GM18520 (cell line): ENCODE measurements at regions not wholly inside any gene's neighbourhood (a gene's known extent, or its start where the extent isn't known, plus 50 kb on each side); places are given as distances from the start of the nearest gene placed in this dataset.

Experiments
- ATAC-seq: cut with Tn5 transposase; IDR thresholded peaks from one replicate; pipeline ENCODE4 v1.9.1; 2021; ENCODE audit not compliant: unreplicated experiment

DNA sequence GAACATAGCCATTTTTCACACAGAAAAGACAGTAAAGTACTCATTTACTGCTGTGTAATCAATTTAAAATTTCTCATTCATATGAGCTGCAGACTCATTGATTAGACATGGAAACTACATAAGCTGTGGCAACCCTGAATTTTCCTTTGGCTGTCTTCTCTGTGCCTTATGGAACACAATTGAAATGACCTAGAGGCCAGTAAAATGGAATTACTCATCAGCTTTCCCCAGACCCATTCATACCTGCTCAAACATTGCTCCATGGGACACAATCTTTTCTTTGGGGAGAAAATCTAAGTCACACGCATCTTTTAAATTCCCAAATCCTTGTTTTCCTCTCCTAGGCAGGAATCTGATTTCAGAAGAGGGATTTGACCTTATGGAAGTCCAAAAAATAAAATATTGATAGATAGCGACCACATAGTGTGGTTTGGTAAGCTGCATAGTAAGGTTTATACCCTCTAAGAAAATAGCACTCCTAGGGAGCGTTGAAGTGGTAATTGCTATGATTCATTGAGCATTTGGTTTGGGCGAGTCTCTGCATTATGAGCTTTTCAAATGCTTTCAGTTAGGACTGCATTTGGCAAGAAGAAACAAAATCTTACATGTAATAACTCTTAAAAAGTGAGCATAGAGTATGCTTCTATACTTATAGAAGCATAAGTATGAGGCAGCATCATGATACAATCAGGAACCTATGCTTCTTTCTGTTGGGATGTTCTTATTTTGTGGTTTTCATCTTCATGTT, 243.4 kb upstream of the GADL1 start:
- no peak for ATAC-seq

DNA sequence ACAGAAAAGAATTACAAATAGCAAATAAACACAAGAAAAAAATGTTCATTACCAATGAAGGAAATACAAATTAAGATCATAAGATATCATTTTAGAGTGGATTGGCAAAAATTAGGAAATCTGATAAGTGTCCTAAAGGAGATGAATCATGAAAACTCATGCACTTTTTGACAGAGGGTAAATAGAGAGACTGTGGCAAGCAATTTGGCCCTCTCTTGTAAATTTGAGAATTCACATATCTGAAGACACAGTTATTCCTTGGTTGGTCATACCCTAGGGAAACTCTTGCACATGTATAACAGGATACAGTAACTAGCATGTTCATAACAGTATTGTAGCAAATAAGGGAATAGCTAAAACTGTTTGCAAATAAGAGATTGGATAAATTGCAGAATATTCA, 246.0 kb upstream of the GADL1 start:
- no peak for ATAC-seq

DNA sequence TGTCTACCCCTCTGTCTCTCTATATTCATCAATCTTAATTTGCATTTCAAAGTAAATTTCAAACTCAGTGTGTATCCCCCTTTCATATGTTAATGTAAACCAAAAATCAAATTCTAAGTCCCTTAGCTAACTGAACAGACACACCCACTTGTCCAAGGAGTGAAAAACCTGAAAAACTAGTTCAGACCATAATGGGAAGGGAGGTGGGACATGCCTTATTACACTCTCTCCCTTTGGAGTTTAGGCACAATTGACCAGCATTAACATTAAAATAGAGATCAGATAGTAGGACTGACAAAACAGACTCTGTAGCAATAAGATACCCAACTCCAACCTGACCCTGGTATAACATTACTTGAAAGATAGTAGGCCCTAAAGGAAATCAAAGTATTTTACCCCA, 247.7 kb upstream of the GADL1 start:
- no peak for ATAC-seq

DNA sequence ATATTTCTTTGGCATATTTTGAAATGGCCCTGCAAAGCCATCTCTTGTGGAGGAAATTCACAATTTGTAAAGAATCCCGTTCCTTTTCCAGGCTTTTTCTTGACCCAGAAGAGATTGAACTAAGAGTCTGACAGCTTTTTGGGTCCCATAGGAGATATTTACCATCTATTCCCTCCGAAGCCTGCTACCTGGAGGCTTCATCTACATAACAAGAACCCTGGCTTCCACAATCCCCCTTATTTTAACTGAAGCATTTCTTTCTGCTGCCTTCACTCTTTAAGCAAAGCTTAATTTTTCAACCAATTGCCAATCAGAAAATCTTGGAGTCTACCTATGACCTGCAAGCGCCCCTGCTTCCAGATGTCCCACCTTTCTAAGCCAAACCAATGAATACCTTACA, 248.1 kb upstream of the GADL1 start:
- no peak for ATAC-seq

DNA sequence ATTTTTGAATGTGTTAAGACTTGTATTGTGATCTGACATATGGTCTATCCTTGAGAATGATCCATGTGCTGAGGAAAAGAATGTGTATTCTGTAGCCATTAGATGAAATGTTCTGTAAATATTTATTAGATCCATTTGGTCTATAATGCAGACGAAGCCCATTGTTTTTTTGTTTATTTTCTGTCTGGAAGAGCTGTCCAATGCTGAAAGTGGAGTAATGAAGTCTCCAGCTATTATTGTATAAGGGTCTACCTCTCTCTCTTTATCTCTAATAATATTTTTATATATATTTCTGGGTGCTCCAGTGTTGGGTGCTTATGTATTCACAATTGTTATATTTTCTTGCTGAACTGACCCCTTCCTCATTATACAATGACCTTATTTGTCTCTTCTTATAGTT, 250.6 kb upstream of the GADL1 start:
- no peak for ATAC-seq

DNA sequence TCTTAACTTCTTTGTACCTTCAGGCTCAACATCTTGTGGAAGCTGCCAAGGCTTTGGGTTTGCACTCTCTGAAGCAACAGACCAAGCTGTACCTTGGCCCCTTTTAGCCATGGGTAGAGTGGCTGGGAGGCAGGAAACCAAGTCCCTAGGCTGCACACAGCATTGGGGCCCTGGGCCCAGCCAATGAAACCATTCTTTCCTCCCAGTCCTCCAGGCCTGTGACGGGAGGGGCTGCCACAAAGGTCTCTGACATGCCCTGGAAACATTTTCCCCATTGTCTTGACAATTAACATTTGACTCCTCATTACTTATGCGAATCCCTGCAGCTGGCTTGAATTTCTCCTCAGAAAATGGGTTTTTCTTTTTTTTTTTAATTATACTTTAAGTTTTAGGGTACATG, 253.1 kb upstream of the GADL1 start:
- ATAC-seq, result no peak

DNA sequence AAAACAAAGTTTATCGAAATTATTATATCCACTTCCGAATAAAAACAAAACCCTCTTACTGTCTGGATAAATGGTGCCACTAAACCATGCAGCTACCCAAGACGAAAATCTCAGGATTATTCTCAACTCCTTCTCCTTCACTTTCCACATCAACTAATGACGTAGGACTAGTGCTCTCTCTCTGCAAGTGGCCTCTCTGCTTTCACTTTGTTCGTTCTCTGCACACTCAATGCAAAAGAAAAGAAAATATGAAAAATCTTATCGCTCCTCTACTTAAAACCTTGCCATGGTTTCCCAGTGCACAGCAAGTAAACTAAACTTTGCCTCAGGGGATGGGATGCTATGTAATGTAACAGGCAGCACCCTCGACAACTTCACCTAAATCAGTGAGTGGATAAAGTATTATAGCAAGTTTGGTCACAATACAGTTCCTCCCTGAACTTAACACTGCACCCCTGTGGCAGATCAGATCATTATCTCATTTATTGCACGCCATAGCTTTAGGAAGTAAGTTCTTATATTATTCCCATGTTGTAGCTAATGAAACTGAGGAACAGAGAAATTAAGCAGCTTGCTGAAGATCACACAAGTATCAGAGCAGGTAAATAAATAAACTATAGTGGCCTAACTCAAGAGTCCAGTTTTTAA, 262.7 kb upstream of the GADL1 start:
- no peak for ATAC-seq

DNA sequence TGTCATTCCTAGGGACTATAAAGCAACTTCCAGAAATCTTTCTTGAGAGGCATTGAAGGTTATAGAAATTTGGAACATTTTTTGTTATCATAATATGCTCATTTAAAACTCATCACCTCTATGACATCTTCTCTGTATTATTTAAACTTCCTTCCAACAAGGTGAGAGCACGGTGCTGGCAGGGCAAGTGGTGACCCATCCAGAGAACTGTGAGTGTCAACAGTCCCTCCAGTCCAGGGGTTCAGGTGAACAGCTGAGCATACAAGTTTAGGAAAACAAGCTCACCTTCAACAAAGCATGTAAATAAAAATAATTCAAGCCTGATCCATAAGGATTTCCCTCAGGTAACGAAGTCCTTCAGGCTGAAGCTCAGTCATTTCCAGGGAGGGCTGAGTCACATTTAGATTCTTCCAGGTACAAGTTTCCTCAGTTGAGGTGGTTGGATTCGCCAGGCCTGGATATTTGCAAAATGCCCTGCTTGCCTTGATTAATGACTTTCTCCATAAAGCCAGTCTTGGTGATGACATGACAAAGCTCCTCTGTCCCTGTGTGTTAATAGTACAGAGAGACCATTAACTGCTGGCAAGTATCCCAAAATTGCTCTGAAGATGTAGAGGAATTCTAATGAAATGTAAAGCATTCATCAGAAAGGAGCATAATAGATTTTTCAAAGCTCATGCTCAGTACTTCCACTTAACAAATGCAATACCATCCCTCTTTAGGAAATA, 263.6 kb upstream of the GADL1 start:
- ATAC-seq, result no peak

DNA sequence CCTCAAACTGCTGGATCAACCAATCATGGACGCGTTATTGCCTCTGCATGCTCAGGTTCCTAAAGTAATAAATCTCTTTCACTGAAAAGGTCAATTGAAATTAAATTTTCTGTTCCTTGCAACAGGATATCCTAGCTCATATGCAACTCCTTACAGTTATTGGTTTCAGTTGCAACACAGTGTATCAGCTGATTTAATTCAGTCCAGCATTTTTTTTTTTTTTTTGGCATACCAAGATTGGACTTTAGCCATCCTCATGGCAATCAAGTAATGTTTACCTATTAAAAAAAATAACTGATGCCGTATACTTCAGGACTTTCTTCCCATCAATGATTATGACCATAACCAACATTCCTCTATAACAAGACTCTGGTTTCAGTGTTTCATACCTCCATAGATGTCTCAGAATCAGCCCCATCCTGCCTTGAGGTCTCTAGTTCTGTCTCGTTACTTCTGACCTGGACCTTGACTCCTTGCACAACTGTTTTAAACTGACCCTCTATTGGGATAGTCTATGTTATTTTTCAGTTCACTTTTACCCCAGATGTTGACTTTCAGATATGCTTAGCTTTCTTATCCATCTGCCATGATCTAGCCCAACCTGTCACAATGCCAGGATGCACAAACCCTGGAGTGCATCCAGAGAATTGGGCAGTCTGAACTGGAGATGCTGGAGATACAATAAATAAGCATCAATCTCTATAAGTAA, 265.0 kb upstream of the GADL1 start:
- ATAC-seq, result no peak

DNA sequence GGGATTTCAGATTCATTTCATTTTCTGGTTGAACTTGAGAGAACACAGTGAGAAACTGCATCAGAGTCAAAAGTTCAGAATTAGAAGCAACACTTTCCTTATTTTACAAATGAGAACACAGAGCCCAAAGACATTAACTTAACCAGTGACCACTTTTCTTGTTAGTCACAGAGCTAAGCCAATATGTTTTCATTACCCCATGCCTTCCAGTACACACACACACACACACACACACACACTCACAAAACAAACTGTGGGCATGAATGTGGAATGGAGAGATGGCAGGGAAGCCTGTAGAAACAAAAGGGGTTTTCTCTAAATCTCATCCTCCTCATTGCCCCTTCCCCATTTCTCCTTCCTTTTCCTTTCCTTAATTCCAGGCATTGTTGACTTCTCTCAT, 267.4 kb upstream of the GADL1 start:
- no peak for ATAC-seq

DNA sequence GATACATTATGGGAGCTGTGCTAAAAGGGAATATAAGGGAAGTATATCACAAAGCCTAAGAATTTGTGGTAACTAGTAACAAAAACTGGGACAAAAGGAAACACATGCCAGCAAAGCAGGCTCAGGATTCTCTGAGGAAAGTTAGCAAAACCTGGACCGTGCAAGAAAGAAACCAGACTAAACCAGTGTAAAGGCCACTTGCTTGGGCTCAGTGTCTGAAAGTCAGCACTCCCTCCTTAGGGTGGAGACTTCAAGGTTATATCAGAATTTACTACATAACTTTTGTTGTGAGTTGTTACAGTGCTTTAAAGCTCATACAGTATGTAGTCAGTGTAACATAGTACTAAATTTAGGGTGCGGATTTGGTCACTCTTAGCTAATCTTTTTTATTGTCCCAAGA, 269.9 kb upstream of the GADL1 start:
- ATAC-seq, result no peak

DNA sequence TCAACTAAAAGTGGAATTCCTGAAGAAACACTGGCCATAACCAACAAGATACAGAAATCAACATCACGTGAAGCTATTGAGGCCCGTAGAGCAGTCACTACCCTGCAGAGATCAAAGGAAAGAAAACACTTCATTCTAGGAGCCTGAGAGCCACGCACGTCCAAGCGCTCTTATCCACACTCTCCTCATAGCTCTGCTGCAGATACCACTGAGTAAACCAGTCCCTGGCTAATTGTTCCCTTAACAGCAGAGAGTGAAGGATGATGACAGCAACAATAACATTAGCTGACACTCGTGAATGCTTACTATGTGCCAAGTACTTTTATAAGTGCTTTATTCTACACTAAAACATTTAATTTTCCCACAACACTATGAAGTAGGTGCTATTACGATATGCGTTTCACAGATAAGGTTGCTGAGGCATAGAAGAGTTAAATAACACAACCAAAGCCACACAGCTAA, 271.0 kb upstream of the GADL1 start:
- no peak for ATAC-seq

DNA sequence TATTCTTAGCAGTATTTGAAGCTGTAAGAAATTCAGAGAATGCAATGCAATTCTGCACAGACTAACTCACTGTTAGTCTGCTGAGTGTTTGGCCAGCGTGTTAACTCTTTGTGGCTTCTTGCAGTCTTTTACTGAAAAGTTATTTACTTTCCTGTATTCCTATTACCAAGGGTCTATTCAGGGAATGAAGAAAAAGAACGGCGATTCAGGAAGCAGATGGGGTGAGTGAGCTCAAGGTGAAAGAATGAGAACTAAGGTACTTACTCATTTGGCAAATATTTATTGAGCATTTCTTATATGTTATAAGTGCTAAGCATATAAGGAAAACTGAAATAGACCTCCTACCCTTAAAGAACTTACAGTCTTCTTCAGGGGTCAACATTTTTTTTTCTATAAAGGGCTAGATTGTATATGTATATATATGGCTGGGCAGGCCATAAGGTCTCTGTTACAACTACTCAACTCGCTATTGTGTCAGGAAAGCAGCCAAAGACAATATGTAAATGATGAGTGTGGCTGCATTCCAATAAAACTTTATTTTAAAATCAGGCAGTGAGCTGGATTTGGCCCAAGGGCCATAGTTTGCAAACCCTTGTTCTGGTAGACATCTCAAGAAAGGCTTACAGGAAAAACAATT, 271.9 kb upstream of the GADL1 start:
- ATAC-seq, result no peak

DNA sequence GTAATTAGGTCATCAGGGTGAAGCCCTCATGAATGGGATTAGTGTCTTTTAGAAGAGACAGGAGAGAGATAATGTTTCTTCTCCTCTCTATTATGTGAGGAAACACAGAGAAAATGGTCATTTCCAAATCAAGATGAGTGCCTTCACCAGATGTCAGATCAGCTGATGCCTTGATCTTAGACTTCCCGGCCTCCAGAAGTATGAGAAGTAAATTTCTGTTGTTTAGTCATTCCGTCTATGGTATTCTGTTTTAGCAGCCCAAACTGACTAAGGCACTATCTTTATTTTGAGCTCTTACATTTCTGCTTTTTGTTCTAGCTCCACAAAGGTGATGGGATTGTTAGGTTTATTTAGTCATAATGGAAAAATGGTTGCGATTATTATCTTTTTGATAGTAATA, 273.2 kb upstream of the GADL1 start:
- no peak for ATAC-seq

DNA sequence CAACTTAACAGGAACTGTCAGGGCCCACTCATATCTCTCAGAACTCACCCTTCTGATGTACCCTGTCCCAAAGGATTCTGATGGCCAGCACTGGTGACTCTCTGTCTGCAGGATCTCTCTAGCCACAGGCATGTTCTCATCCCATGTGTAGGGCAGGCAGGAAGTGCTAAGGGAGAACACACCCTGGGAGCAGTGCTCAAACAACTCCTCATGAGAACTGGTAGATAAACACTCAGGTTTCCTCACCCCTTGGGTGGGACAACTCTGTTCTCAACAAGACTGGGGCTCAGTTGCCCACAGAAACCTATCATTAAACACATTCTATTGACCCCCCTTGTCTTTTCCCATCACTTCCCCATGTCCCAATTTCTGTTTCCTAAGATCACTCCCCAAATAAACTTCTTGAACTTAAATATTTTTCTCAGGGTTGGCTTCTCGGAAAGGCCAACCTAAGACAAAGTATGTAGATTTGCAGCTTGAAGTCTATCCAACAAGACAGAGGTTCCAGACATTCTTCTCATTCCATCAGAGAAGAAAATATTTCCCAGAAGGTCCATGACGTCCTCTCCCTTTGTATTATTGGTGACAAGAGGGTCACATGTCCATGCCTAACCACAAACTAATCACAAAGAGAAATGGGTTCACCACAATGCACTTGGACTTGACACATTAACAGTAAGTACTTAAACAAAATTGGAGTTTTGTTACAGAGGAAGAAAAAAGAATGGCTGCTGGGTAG, 276.6 kb upstream of the GADL1 start:
- ATAC-seq, result no peak

DNA sequence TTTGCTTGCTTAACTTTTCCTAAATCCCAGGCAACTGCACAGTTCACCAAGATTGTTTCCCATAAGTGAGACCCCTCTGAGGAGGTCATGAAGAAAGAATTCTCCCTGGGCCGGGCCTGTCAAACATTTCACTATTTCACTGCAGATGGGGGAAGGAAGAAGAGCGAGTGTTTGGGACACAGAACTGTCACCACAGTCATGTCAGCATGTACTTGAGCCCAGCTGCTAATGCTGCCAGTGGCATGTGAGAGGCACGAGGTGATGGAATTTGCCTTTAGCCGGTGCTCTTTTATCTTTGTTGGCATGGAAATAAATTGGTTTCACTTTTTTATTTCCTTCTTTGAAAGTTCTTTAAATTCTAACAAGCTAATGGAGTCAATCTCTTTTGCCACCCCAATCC, 277.9 kb upstream of the GADL1 start:
- no peak for ATAC-seq

DNA sequence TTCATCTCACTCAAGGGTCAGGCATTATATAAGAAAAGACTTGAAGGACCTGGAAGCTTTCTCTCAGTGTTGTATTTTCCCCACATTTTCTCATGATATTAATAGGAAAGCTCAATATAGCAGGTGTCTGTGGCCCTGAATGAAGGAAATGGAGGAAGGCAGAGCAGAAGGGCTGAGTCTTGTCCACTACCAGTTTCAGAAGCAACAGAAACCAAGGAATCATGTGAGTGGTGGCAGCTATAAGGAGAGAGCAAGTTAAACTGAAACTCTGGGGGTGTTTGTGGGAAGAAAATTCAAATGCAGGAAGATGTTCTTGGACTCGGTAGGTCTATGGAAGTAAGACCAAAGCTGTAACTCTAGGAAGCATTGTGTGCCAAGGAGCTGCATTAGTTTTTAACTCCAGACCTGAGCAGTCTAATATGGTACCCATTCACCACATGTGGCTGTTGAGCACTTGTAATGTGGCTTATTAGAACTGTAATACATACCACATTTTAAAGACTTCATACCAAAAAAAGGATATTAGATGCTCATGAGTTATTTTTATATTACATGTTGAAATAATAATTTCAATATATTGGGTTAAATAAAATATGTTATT, 278.8 kb upstream of the GADL1 start:
- no peak for ATAC-seq

DNA sequence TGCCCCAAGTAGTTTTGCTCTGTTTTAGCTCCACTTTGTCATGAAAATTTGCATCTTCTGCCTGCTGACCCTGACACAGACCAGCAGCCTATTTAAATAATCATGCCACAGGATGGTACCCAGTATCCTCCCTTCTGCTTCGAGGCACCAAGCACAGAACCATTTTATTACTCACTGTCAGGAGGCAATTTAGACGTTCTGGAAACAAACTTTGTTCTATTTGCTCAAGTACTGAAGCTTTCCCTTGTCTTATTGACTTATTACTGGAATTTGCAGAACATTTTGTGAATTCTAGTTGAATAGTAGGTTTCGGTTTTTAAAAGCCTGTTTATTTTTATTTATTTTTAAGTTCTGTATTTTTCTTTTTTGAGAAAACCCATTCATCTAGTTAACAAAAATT, 279.6 kb upstream of the GADL1 start:
- no peak for ATAC-seq

DNA sequence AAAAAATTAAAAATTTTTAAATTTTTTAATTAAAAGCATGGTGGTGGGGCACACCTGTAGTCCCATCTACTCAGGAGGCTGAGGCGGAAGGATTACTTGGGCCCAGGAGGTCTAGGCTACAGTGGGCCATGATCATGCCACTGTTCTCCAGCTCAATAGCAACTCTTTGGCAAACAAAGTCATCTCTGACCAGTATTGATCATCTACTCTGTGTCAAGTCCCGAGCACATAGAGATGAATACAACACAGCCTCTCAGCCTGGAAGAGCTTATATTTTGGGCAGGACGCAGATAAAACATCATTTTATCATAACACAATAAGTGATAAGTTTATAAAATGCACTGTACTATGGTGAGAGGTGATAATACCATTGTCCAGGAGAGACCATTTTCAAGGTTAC, 281.6 kb upstream of the GADL1 start:
- no peak for ATAC-seq

DNA sequence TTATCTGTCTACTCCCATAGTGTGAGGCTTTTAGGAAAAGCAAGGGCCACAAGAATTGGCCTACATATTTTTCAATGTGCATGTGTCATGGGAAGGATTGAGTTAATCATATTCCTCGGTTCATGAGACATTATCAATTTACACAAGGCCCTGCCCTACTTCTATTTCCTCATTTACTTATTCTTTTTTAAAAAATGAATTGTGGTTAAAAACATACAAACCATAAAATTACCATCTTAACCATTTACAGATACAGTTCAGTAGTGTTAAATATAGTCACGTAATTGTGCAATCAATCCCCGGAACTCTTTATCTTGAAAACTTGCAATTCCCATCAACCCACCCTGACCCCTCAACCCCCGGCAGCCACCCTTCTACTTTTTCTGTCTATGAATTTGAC, 284.0 kb upstream of the GADL1 start:
- ATAC-seq, result no peak
